HEK293T (cell line): ENCODE measurements at regions not wholly inside any gene's neighbourhood (a gene's known extent, or its start where the extent isn't known, plus 50 kb on each side); places are given as distances from the start of the nearest gene placed in this dataset.

Experiments
- BHLHE40 ChIP-seq: fragments of 450-650 bp; IDR thresholded peaks from 2 replicates; pipeline ENCODE4 v1.6.1; 2016; ENCODE audit warnings: mild to moderate bottlenecking, moderate library complexity, borderline replicate concordance
- FOXA1 ChIP-seq: fragments of 450-650 bp; IDR thresholded peaks from 2 replicates; pipeline ENCODE4 v1.6.1; 2016; ENCODE audit warnings: mild to moderate bottlenecking
- FOXK2 ChIP-seq: fragments of 450-650 bp; IDR thresholded peaks from 2 replicates; pipeline ENCODE4 v1.6.1; 2016; ENCODE audit warnings: mild to moderate bottlenecking
- FOXM1 ChIP-seq: fragments of 450-650 bp; IDR thresholded peaks from 2 replicates; pipeline ENCODE4 v1.6.1; 2017; ENCODE audit warnings: mild to moderate bottlenecking, borderline replicate concordance
- L3MBTL2 ChIP-seq: fragments of 450-650 bp; conservative IDR thresholded peaks from 2 replicates; pipeline ENCODE4 v1.6.1; 2016; ENCODE audit warnings: mild to moderate bottlenecking
- NFRKB ChIP-seq: fragments of 450-650 bp; IDR thresholded peaks from 2 replicates; pipeline ENCODE4 v1.6.1; 2016; ENCODE audit warnings: mild to moderate bottlenecking, moderate library complexity
- PKNOX1 ChIP-seq: fragments of 450-650 bp; IDR thresholded peaks from 2 replicates; pipeline ENCODE4 v1.6.1; 2016
- SP1 ChIP-seq: fragments of 450-650 bp; IDR thresholded peaks from 2 replicates; pipeline ENCODE4 v1.6.1; 2017
- SUZ12 ChIP-seq: fragments of 450-650 bp; IDR thresholded peaks from 2 replicates; pipeline ENCODE4 v1.6.1; 2016; ENCODE audit warnings: mild to moderate bottlenecking
- ZNF384 ChIP-seq: fragments of 450-650 bp; IDR thresholded peaks from 2 replicates; pipeline ENCODE4 v1.6.1; 2016

DNA sequence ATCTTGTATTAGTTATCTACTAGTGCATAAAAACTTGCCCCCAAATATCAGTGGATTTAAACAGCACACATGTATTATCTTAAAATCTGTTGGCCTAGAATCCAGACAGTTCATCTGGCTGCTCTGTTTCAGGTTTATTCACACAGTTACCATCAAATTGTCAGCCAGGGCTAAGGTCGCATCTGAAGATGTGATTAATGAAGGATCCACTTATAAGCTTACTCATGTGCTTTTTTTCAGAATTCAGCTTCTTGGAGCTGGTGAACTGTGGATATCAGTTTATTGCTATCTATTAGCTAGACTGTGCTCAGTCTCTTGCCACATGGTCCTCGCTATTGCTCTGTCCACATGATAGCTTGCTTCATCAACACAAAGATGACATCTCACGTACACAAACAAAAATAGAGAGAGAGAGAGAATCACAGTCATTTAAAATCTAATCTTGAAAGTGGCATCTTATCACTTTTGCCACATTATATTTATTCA, 81.5 kb downstream of the PRDM9 start:
- TF ChIP-seq PKNOX1 = no peak
- no peak for TF ChIP-seq SP1
- no peak for TF ChIP-seq ZNF384
- no peak for TF ChIP-seq SUZ12
- TF ChIP-seq FOXM1 = no peak
- no peak for TF ChIP-seq FOXA1
- no peak for TF ChIP-seq NFRKB
- no peak for TF ChIP-seq BHLHE40
- TF ChIP-seq L3MBTL2 = no peak
- no peak for TF ChIP-seq FOXK2
